IMR-90 (cell line): ENCODE measurements at regions not wholly inside any gene's neighbourhood (a gene's known extent, or its start where the extent isn't known, plus 50 kb on each side); places are given as distances from the start of the nearest gene placed in this dataset.

Experiments used
- ATAC-seq: fragments of 200-7000 bp; cut with Tn5 transposase; 2 replicates; pipeline ENCODE4 v1.9.1; 2020; ENCODE audit warnings: low read depth, mild to moderate bottlenecking, moderate library complexity
- BruUV-seq: library from RNA; stranded (reverse); fragments of 400-500 nt; replicated peaks from 2 replicates; lab custom pipeline; 2021; lab: Mats Ljungman, UMichigan
- CTCF ChIA-PET: fragments of 300-600 bp; formaldehyde crosslinking; extraction: SDS; loops from one replicate; lab custom pipeline; 2021; ENCODE audit warnings: antibody characterized with exemption; lab: Yijun Ruan, JAX
- POLR2A ChIA-PET: fragments of 300-600 bp; sonication (Branson Sonifier 250); formaldehyde crosslinking; loops from one replicate; lab custom pipeline; 2022; ENCODE audit warnings: antibody characterized with exemption; ENCODE audit not compliant: unreplicated experiment; lab: Charles Lee
- DNase-seq: peaks from one replicate; pipeline ENCODE4 v3.0.0; 2013
- H2AFZ ChIP-seq: replicated peaks from 2 replicates; pipeline ENCODE3; 2013; ENCODE audit warnings: low read length, mild to moderate bottlenecking; ENCODE audit not compliant: poor library complexity
- H2AK5ac ChIP-seq: 2 replicates; pipeline ENCODE4 v1.6.1; 2013; ENCODE audit warnings: low read depth, low read length, inconsistent platforms
- H2AK9ac ChIP-seq: replicated peaks from 2 replicates; pipeline ENCODE3; 2013; ENCODE audit warnings: mild to moderate bottlenecking, low read depth, low read length, moderate library complexity; ENCODE audit not compliant: poor library complexity
- H2BK120ac ChIP-seq: 2 replicates; pipeline ENCODE4 v1.6.1; 2013; ENCODE audit warnings: low read depth, low read length, inconsistent platforms
- H2BK15ac ChIP-seq: 3 replicates; pipeline ENCODE4 v1.6.1; 2013; ENCODE audit warnings: low read depth, low read length, inconsistent platforms
- H2BK20ac ChIP-seq: 2 replicates; pipeline ENCODE4 v1.6.1; 2013; ENCODE audit warnings: low read depth, mild to moderate bottlenecking, inconsistent platforms, low read length, moderate library complexity
- H2BK5ac ChIP-seq: 2 replicates; pipeline ENCODE4 v1.6.1; 2013; ENCODE audit warnings: mild to moderate bottlenecking, low read depth, low read length, inconsistent platforms; ENCODE audit not compliant: poor library complexity, severe bottlenecking
- H3K14ac ChIP-seq: replicated peaks from 2 replicates; pipeline ENCODE4 v1.6.1; 2013; ENCODE audit warnings: low read depth, low read length, inconsistent platforms
- H3K18ac ChIP-seq: 2 replicates; pipeline ENCODE4 v1.6.1; 2013; ENCODE audit warnings: low read depth, low read length, control low read depth
- H3K23ac ChIP-seq: 2 replicates; pipeline ENCODE4 v1.6.1; 2013; ENCODE audit warnings: low read depth, low read length, inconsistent platforms
- H3K27ac ChIP-seq: 2 replicates; pipeline ENCODE4 v1.5.1; 2013; ENCODE audit warnings: mild to moderate bottlenecking, control low read depth, low read length; ENCODE audit not compliant: insufficient read depth
- H3K27me3 ChIP-seq: 2 replicates; pipeline ENCODE4 v1.6.1; 2013; ENCODE audit warnings: low read length; ENCODE audit not compliant: control insufficient read depth, insufficient read depth
- H3K36me3 ChIP-seq: 2 replicates; pipeline ENCODE4 v1.6.1; 2013; ENCODE audit warnings: low read length, mixed read lengths; ENCODE audit not compliant: control insufficient read depth, insufficient read depth
- H3K4ac ChIP-seq: 2 replicates; pipeline ENCODE4 v1.6.1; 2013; ENCODE audit warnings: low read depth, low read length, inconsistent platforms
- H3K4me1 ChIP-seq: 2 replicates; pipeline ENCODE4 v1.6.1; 2013; ENCODE audit warnings: low read length, mixed read lengths; ENCODE audit not compliant: control insufficient read depth, insufficient read depth
- H3K4me2 ChIP-seq: 2 replicates; pipeline ENCODE4 v1.6.1; 2013; ENCODE audit warnings: low read depth, mild to moderate bottlenecking, control low read depth, low read length, moderate library complexity
- H3K4me3 ChIP-seq: 2 replicates; pipeline ENCODE4 v1.5.1; 2013; ENCODE audit warnings: low read depth, mild to moderate bottlenecking, control low read depth, low read length, moderate library complexity; ENCODE audit not compliant: insufficient read depth
- H3K56ac ChIP-seq: 2 replicates; pipeline ENCODE4 v1.6.1; 2013; ENCODE audit warnings: low read length, inconsistent platforms; ENCODE audit not compliant: insufficient read depth; ENCODE audit errors: extremely low read depth
- H3K79me1 ChIP-seq, 2 experiments: 2 replicates each; pipeline ENCODE4 v1.6.1; 2013; ENCODE audit warnings: low read length in 2 of 2, inconsistent platforms in 1 of 2, low read depth in 1 of 2
- H3K9ac ChIP-seq: 2 replicates; pipeline ENCODE4 v1.6.1; 2013; ENCODE audit warnings: low read depth, low read length, control low read depth
- H3K9me1 ChIP-seq: 2 replicates; pipeline ENCODE4 v1.6.1; 2013; ENCODE audit warnings: low read length, inconsistent platforms; ENCODE audit not compliant: insufficient read depth
- H3K9me3 ChIP-seq: 2 replicates; pipeline ENCODE4 v1.6.1; 2013; ENCODE audit warnings: low read length; ENCODE audit not compliant: control insufficient read depth, insufficient read depth
- H4K20me1 ChIP-seq: 2 replicates; pipeline ENCODE4 v1.6.1; 2013; ENCODE audit warnings: low read length, inconsistent platforms; ENCODE audit not compliant: insufficient read depth
- H4K5ac ChIP-seq: 2 replicates; pipeline ENCODE4 v1.6.1; 2013; ENCODE audit warnings: mild to moderate bottlenecking, low read depth, low read length, control low read depth
- H4K8ac ChIP-seq, 2 experiments: 2 replicates each; pipeline ENCODE4 v1.6.1; 2013; ENCODE audit warnings: low read depth in 2 of 2, low read length in 2 of 2, control low read depth in 1 of 2, inconsistent platforms in 1 of 2
- H4K91ac ChIP-seq: 2 replicates; pipeline ENCODE4 v1.6.1; 2013; ENCODE audit warnings: low read depth, low read length, inconsistent platforms; ENCODE audit not compliant: insufficient read depth
- FOS ChIP-seq: fragments of 150-350 bp; IDR thresholded peaks from 2 replicates; pipeline ENCODE4 v1.6.1; 2016; ENCODE audit warnings: low read depth, low read length
- MAFK ChIP-seq: IDR thresholded peaks from 2 replicates; pipeline ENCODE4 v1.6.1; 2012; ENCODE audit warnings: low read depth, low read length, improper control_type of control experiment
- MAZ ChIP-seq: IDR thresholded peaks from 2 replicates; pipeline ENCODE4 v1.6.1; 2012; ENCODE audit warnings: low read depth, mild to moderate bottlenecking, low read length, improper control_type of control experiment, moderate library complexity, borderline replicate concordance
- MXI1 ChIP-seq: IDR thresholded peaks from 2 replicates; pipeline ENCODE4 v1.6.1; 2012; ENCODE audit warnings: low read depth, mild to moderate bottlenecking, low read length, moderate library complexity, borderline replicate concordance
- POLR2A ChIP-seq: IDR thresholded peaks from 2 replicates; pipeline ENCODE4 v1.6.1; 2012; ENCODE audit warnings: mild to moderate bottlenecking, low read depth, low read length
- SMC3 ChIP-seq: fragments of 150-350 bp; IDR thresholded peaks from 2 replicates; pipeline ENCODE4 v1.6.1; 2016; ENCODE audit warnings: low read depth, mild to moderate bottlenecking, antibody characterized with exemption, low read length, moderate library complexity
- WGBS, 2 experiments: methylation state at CpG; one replicate each; pipeline versions ENCODE4 v1.1.5 to v1.1.7; 2013; ENCODE audit warnings: missing lambda C conversion rate in 2 of 2; ENCODE audit not compliant: insufficient read length in 1 of 2; ENCODE audit errors: extremely low coverage in 2 of 2; 5-methylcytosine and 5-hydroxymethylcytosine counted together
- dilution Hi-C: fragments of 300-500 bp; cut with HindIII; formaldehyde crosslinking; loops from one replicate; pipeline ENCODE4 v1.14.3; 2018; ENCODE audit warnings: low sequenced_read_pairs; ENCODE audit not compliant: unreplicated experiment
- in situ Hi-C: fragments of 300-500 bp; cut with MboI; formaldehyde crosslinking; loops from 3 replicates; pipeline ENCODE4 v1.14.3; 2019; ENCODE audit warnings: low sequenced_read_pairs, inconsistent platforms, mixed read lengths
- intact Hi-C: fragments of 100-400 bp; cut with micrococcal nuclease; formaldehyde crosslinking; loops from 2 replicates; pipeline ENCODE4 v1.10.0; 2022
- TF ChIP-seq, protein P1 (sequence below): fragments of 150-350 bp; IDR thresholded peaks from 2 replicates; pipeline ENCODE4 v1.6.1; 2016; ENCODE audit warnings: low read depth, mild to moderate bottlenecking, low read length, moderate library complexity, borderline replicate concordance
- TF ChIP-seq, protein P2 (sequence below): fragments of 150-350 bp; IDR thresholded peaks from 2 replicates; pipeline ENCODE4 v1.6.1; 2017; ENCODE audit warnings: mild to moderate bottlenecking, antibody characterized with exemption, low read length, low read depth

- no peak overlapping the region for H3K4me2 ChIP-seq
- H3K27ac ChIP-seq = no peak overlapping the region
- no peaks in the 10 kb centered on the region for H4K20me1 ChIP-seq
- DNase-seq (no peak), ATAC-seq (no peak)
- H2BK15ac ChIP-seq = no peak overlapping the region
- no peak overlapping the region for H2BK20ac ChIP-seq
- H3K56ac ChIP-seq = no peak overlapping the region
- in situ Hi-C loops = loop anchor here (10.0 kb wide), 1 partner anchor 744 kb away; no protein-coding TSS in a partner anchor
- no peak overlapping the region for H2BK120ac ChIP-seq
- no peak overlapping the region for H2AFZ ChIP-seq
- no peak overlapping the region for H4K5ac ChIP-seq
- H2AK9ac ChIP-seq = no peak overlapping the region
- ChIA-PET POLR2A (no interaction called here), CTCF (no interaction called here)
- no peaks in the 10 kb centered on the region for H3K36me3 ChIP-seq
- 100% methylated on average over 1 of the region's 5 CpGs; no CpG with 5 or more reads in 1 of the 2 experiments for WGBS, 2 experiments
- no peaks in the 10 kb centered on the region for H3K9me3 ChIP-seq
- no peak overlapping the region for H4K8ac ChIP-seq
- no peaks in the 10 kb centered on the region for H3K79me1 ChIP-seq
- no TSS peak for BruUV-seq
- H2BK5ac ChIP-seq = no peak overlapping the region
- no peak overlapping the region for H3K23ac ChIP-seq
- no peak overlapping the region for H3K18ac ChIP-seq
- H3K4me1 ChIP-seq = no peaks in the 10 kb centered on the region
- TF ChIP-seq POLR2A (no peak), MXI1 (no peak), FOS (no peak), MAFK (no peak), SMC3 (no peak), MAZ (no peak)
- TF ChIP-seq, protein P1, sequence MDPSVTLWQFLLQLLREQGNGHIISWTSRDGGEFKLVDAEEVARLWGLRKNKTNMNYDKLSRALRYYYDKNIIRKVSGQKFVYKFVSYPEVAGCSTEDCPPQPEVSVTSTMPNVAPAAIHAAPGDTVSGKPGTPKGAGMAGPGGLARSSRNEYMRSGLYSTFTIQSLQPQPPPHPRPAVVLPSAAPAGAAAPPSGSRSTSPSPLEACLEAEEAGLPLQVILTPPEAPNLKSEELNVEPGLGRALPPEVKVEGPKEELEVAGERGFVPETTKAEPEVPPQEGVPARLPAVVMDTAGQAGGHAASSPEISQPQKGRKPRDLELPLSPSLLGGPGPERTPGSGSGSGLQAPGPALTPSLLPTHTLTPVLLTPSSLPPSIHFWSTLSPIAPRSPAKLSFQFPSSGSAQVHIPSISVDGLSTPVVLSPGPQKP = no peak
- TF ChIP-seq, protein P2, sequence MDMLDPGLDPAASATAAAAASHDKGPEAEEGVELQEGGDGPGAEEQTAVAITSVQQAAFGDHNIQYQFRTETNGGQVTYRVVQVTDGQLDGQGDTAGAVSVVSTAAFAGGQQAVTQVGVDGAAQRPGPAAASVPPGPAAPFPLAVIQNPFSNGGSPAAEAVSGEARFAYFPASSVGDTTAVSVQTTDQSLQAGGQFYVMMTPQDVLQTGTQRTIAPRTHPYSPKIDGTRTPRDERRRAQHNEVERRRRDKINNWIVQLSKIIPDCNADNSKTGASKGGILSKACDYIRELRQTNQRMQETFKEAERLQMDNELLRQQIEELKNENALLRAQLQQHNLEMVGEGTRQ = no peak
- no peaks in the 10 kb centered on the region for H3K27me3 ChIP-seq
- no peak overlapping the region for H3K4ac ChIP-seq
- dilution Hi-C loops = no loop called here
- H3K14ac ChIP-seq = no peak overlapping the region
- H3K4me3 ChIP-seq = no peak overlapping the region
- H4K91ac ChIP-seq = no peak overlapping the region
- H2AK5ac ChIP-seq = no peak overlapping the region
- intact Hi-C loops = loop anchor here (10.0 kb wide), 1 partner anchor 166 kb away; no protein-coding TSS in a partner anchor
- no peaks in the 10 kb centered on the region for H3K9me1 ChIP-seq
- H3K9ac ChIP-seq = no peak overlapping the region
These were observed 285.8 kb downstream of the COG6 start for GRCh38 chr13:39941236-39941635.
